HFF-Myc (cell line): ENCODE measurements at regions not wholly inside any gene's neighbourhood (a gene's known extent, or its start where the extent isn't known, plus 50 kb on each side); places are given as distances from the start of the nearest gene placed in this dataset.
"Not testable (repeated sequence)": the region's sequence is repeated elsewhere in the genome, so short reads cannot be mapped to it uniquely, and the experiment has no call there.

Experiments used
- DNase-seq: peaks from one replicate; pipeline ENCODE4 v3.0.0-alpha.2; 2011; ENCODE audit warnings: low read depth; ENCODE audit errors: extremely low read depth
- H3K4me3 ChIP-seq: replicated peaks from 2 replicates; pipeline ENCODE4 v1.5.1; 2011; ENCODE audit warnings: low read depth, mild to moderate bottlenecking, control low read depth, low read length
- CTCF ChIP-seq: IDR thresholded peaks from 2 replicates; pipeline ENCODE4 v1.5.1; 2012; ENCODE audit warnings: mild to moderate bottlenecking, low read depth, low read length, control low read depth; ENCODE audit errors: missing control alignments

- no peak for TF ChIP-seq CTCF
- DNase-seq = no peak
- no peak overlapping the region for H3K4me3 ChIP-seq
Measured at GRCh38 chr5:96315431-96315830, 117.6 kb downstream of the PCSK1 start.

GRCh38 chr5:96312383-96312782 lies 120.7 kb downstream of the PCSK1 start:
- H3K4me3 ChIP-seq = no peak overlapping the region
- no peak for TF ChIP-seq CTCF
- DNase-seq = no peak

GRCh38 chr5:96307047-96307446 lies 126.0 kb downstream of the PCSK1 start:
- not testable (repeated sequence) for H3K4me3 ChIP-seq

GRCh38 chr5:96302174-96302738 lies 130.8 kb downstream of the PCSK1 start:
- DNase-seq = no peak
- TF ChIP-seq CTCF = no peak
- no peak overlapping the region for H3K4me3 ChIP-seq

More at GRCh38 chr5:96307047-96307446, 126.0 kb downstream of the PCSK1 start:
- DNase-seq = not testable (repeated sequence)

- H3K4me3 ChIP-seq = no peak overlapping the region
Measured at GRCh38 chr5:96300976-96301375, 132.1 kb downstream of the PCSK1 start.

GRCh38 chr5:96297867-96298266 lies 135.2 kb downstream of the PCSK1 start:
- TF ChIP-seq CTCF = no peak
- no peak overlapping the region for H3K4me3 ChIP-seq
- DNase-seq = peak; percentile 53

More at GRCh38 chr5:96300976-96301375, 132.1 kb downstream of the PCSK1 start:
- no peak for TF ChIP-seq CTCF
- DNase-seq = no peak

- no peak for TF ChIP-seq CTCF
- peak; percentile 35 for DNase-seq
- no peak overlapping the region for H3K4me3 ChIP-seq
Measured at GRCh38 chr5:96297290-96297689, 135.8 kb downstream of the PCSK1 start.
